Ureter (tissue), 1 donor: ENCODE measurements at regions not wholly inside any gene's neighbourhood (a gene's known extent, or its start where the extent isn't known, plus 50 kb on each side); places are given as distances from the start of the nearest gene placed in this dataset.

Experiments
- DNase-seq: peaks from one replicate; pipeline ENCODE4 v3.0.0-alpha.2; 2020; ENCODE audit warnings: low spot score
- donor health status: DM: yes; HTN: yes; CAD: no.

- DNase-seq: no peak
Measured at GRCh38 chr2:235357881-235358280, 136.0 kb upstream of the AGAP1 start.

GRCh38 chr2:235358981-235359471 lies 134.8 kb upstream of the AGAP1 start:
- DNase-seq: no peak

- DNase-seq: no peak
Measured at GRCh38 chr2:235360446-235360845, 133.4 kb upstream of the AGAP1 start.

- no peak for DNase-seq
Measured at GRCh38 chr2:235365743-235366142, 128.1 kb upstream of the AGAP1 start.

GRCh38 chr2:235366390-235366789 lies 127.5 kb upstream of the AGAP1 start:
- DNase-seq: no peak

- no peak for DNase-seq
Measured at GRCh38 chr2:235366807-235367206, 127.0 kb upstream of the AGAP1 start.

- DNase-seq: no peak
Measured at GRCh38 chr2:235371018-235371417, 122.8 kb upstream of the AGAP1 start.

GRCh38 chr2:235373171-235373570 lies 120.7 kb upstream of the AGAP1 start:
- no peak for DNase-seq

- no peak for DNase-seq
Measured at GRCh38 chr2:235377176-235377575, 116.7 kb upstream of the AGAP1 start.

GRCh38 chr2:235378246-235378645 lies 115.6 kb upstream of the AGAP1 start:
- DNase-seq: no peak

GRCh38 chr2:235378944-235379343 lies 114.9 kb upstream of the AGAP1 start:
- DNase-seq: no peak

GRCh38 chr2:235381261-235381912 lies 112.5 kb upstream of the AGAP1 start:
- DNase-seq: no peak

GRCh38 chr2:235382179-235382578 lies 111.7 kb upstream of the AGAP1 start:
- no peak for DNase-seq

GRCh38 chr2:235382601-235383000 lies 111.2 kb upstream of the AGAP1 start:
- no peak for DNase-seq

- DNase-seq: no peak
Measured at GRCh38 chr2:235383272-235383843, 110.5 kb upstream of the AGAP1 start.

- DNase-seq: no peak
Measured at GRCh38 chr2:235384624-235385023, 109.2 kb upstream of the AGAP1 start.

GRCh38 chr2:235389626-235390025 lies 104.2 kb upstream of the AGAP1 start:
- DNase-seq: no peak

- no peak for DNase-seq
Measured at GRCh38 chr2:235390108-235390815, 103.6 kb upstream of the AGAP1 start.

GRCh38 chr2:235390816-235391194 lies 103.0 kb upstream of the AGAP1 start:
- DNase-seq: no peak

GRCh38 chr2:235391921-235392615 lies 101.8 kb upstream of the AGAP1 start:
- DNase-seq: no peak

GRCh38 chr2:235394278-235394828 lies 99.5 kb upstream of the AGAP1 start:
- no peak for DNase-seq
